H9 (cell line): ENCODE measurements at regions not wholly inside any gene's neighbourhood (a gene's known extent, or its start where the extent isn't known, plus 50 kb on each side); places are given as distances from the start of the nearest gene placed in this dataset.

Experiments
- DNase-seq: peaks from one replicate; pipeline ENCODE4 v3.0.0-alpha.2; 2017
- H2AFZ ChIP-seq: one replicate; pipeline ENCODE4 v1.6.1; 2013; ENCODE audit warnings: mild to moderate bottlenecking, low read length, control low read depth, moderate library complexity
- H2AK5ac ChIP-seq: 2 replicates; pipeline ENCODE4 v1.6.1; 2013; ENCODE audit warnings: low read length, control low read depth, mixed read lengths; ENCODE audit not compliant: insufficient read length
- H2BK120ac ChIP-seq: one replicate; pipeline ENCODE4 v1.6.1; 2013; ENCODE audit warnings: low read depth, mild to moderate bottlenecking, low read length, control low read depth, inconsistent platforms; ENCODE audit not compliant: poor library complexity, severe bottlenecking
- H2BK12ac ChIP-seq: 2 replicates; pipeline ENCODE4 v1.6.1; 2013; ENCODE audit warnings: low read length, control low read depth, mixed read lengths, low read depth; ENCODE audit not compliant: insufficient read length
- H2BK15ac ChIP-seq: 2 replicates; pipeline ENCODE4 v1.6.1; 2013; ENCODE audit warnings: low read depth, low read length, control low read depth
- H2BK20ac ChIP-seq: one replicate; pipeline ENCODE4 v1.6.1; 2013; ENCODE audit warnings: low read depth, mild to moderate bottlenecking, low read length, control low read depth, inconsistent platforms; ENCODE audit not compliant: poor library complexity, severe bottlenecking
- H2BK5ac ChIP-seq: 2 replicates; pipeline ENCODE4 v1.6.1; 2013; ENCODE audit warnings: low read length, control low read depth, mixed read lengths; ENCODE audit not compliant: insufficient read length
- H3K14ac ChIP-seq: 2 replicates; pipeline ENCODE4 v1.6.1; 2013; ENCODE audit warnings: low read length, control low read depth; ENCODE audit not compliant: insufficient read depth
- H3K18ac ChIP-seq: 2 replicates; pipeline ENCODE4 v1.6.1; 2013; ENCODE audit warnings: low read depth, mild to moderate bottlenecking, mixed read lengths, low read length, control low read depth; ENCODE audit not compliant: insufficient read length
- H3K23ac ChIP-seq: 2 replicates; pipeline ENCODE4 v1.6.1; 2013; ENCODE audit warnings: low read length, control low read depth, mixed read lengths, low read depth; ENCODE audit not compliant: insufficient read length
- H3K23me2 ChIP-seq: 2 replicates; pipeline ENCODE4 v1.6.1; 2013; ENCODE audit warnings: low read depth, mild to moderate bottlenecking, mixed read lengths, low read length, control low read depth; ENCODE audit not compliant: insufficient read length, poor library complexity, severe bottlenecking
- H3K27ac ChIP-seq: 2 replicates; pipeline ENCODE4 v1.5.1; 2013; ENCODE audit warnings: low read length, control low read depth, mixed read lengths, low read depth; ENCODE audit not compliant: insufficient read length
- H3K27me3 ChIP-seq: 2 replicates; pipeline ENCODE4 v1.6.1; 2013; ENCODE audit warnings: low read length, control low read depth, inconsistent platforms; ENCODE audit not compliant: insufficient read depth
- H3K4ac ChIP-seq: 2 replicates; pipeline ENCODE4 v1.6.1; 2013; ENCODE audit warnings: low read depth, mild to moderate bottlenecking, control low read depth, inconsistent platforms, low read length, moderate library complexity
- H3K4me1 ChIP-seq: 2 replicates; pipeline ENCODE4 v1.6.1; 2013; ENCODE audit warnings: low read length, control low read depth, inconsistent platforms; ENCODE audit not compliant: insufficient read depth
- H3K4me2 ChIP-seq: 2 replicates; pipeline ENCODE4 v1.6.1; 2013; ENCODE audit warnings: low read length, control low read depth, mixed read lengths; ENCODE audit not compliant: insufficient read length, insufficient read depth
- H3K56ac ChIP-seq: 2 replicates; pipeline ENCODE4 v1.6.1; 2013; ENCODE audit warnings: low read depth, mild to moderate bottlenecking, mixed read lengths, low read length, control low read depth; ENCODE audit not compliant: insufficient read length
- H3K79me1 ChIP-seq: 2 replicates; pipeline ENCODE4 v1.6.1; 2013; ENCODE audit warnings: low read depth, mild to moderate bottlenecking, moderate library complexity, low read length, control low read depth, inconsistent platforms; ENCODE audit not compliant: insufficient read depth, poor library complexity, severe bottlenecking
- H3K79me2 ChIP-seq: 2 replicates; pipeline ENCODE4 v1.6.1; 2013; ENCODE audit warnings: low read length, control low read depth, inconsistent platforms; ENCODE audit not compliant: insufficient read depth
- H3K9ac ChIP-seq: 2 replicates; pipeline ENCODE4 v1.6.1; 2013; ENCODE audit warnings: low read length, control low read depth, mixed read lengths; ENCODE audit not compliant: insufficient read length; ENCODE audit errors: extremely low read depth
- H3K9me3 ChIP-seq: one replicate; pipeline ENCODE4 v1.6.1; 2013; ENCODE audit warnings: low read depth, low read length, inconsistent platforms; ENCODE audit not compliant: control insufficient read depth
- H3T11ph ChIP-seq: one replicate; pipeline ENCODE4 v1.6.1; 2013; ENCODE audit warnings: mild to moderate bottlenecking, low read length, control low read depth, inconsistent platforms
- H4K20me1 ChIP-seq: one replicate; pipeline ENCODE4 v1.6.1; 2013; ENCODE audit not compliant: control insufficient read depth, insufficient read length, insufficient read depth
- H4K5ac ChIP-seq: 2 replicates; pipeline ENCODE4 v1.6.1; 2013; ENCODE audit warnings: low read depth, mild to moderate bottlenecking, mixed read lengths, low read length, control low read depth; ENCODE audit not compliant: insufficient read length
- H4K8ac ChIP-seq: replicated peaks from 2 replicates; pipeline ENCODE4 v1.6.1; 2013; ENCODE audit warnings: low read length, control low read depth, mixed read lengths, low read depth; ENCODE audit not compliant: insufficient read length
- H4K91ac ChIP-seq: 2 replicates; pipeline ENCODE4 v1.6.1; 2013; ENCODE audit warnings: low read depth, mild to moderate bottlenecking, moderate library complexity, mixed read lengths, low read length, control low read depth; ENCODE audit not compliant: insufficient read length
- H3K27ac Mint-ChIP-seq, 3 experiments: 2 replicates in 2 of 3; 3 replicates in 1 of 3; pipeline ENCODE4 v1.8.0; 2020 to 2021; ENCODE audit warnings: mixed read lengths in 3 of 3, mild to moderate bottlenecking in 1 of 3, moderate library complexity in 1 of 3
- H3K27me3 Mint-ChIP-seq: 2 replicates; pipeline ENCODE4 v1.8.0; 2021; ENCODE audit warnings: low read depth, mild to moderate bottlenecking, moderate library complexity, mixed read lengths
- H3K36me3 Mint-ChIP-seq, 3 experiments: 2 replicates in 2 of 3; 3 replicates in 1 of 3; pipeline ENCODE4 v1.8.0; 2020 to 2021; ENCODE audit warnings: low read depth in 3 of 3, mixed read lengths in 3 of 3; ENCODE audit not compliant: insufficient read depth in 1 of 3
- H3K4me1 Mint-ChIP-seq, 2 experiments: 2 replicates each; pipeline ENCODE4 v1.8.0; 2020; ENCODE audit warnings: mixed read lengths in 2 of 2
- H3K4me3 Mint-ChIP-seq, 2 experiments: 2 replicates in 1 of 2; 3 replicates in 1 of 2; pipeline ENCODE4 v1.8.0; 2020 to 2021; ENCODE audit warnings: mild to moderate bottlenecking in 2 of 2, mixed read lengths in 2 of 2, moderate library complexity in 1 of 2
- H3K9me3 Mint-ChIP-seq, 2 experiments: 2 replicates in 1 of 2; 3 replicates in 1 of 2; pipeline ENCODE4 v1.8.0; 2020; ENCODE audit warnings: mild to moderate bottlenecking in 2 of 2, mixed read lengths in 2 of 2, moderate library complexity in 1 of 2
- CTCF ChIP-seq: fragments of 200-600 bp; sonication (generic); conservative IDR thresholded peaks from 3 replicates; pipeline ENCODE4 v1.8.0; 2021; ENCODE audit warnings: antibody characterized with exemption, mild to moderate bottlenecking
- WGBS: extraction: QIAGEN DNeasy Blood & Tissue Kit; methylation state at CpG from one replicate; pipeline ENCODE4 v1.1.7; 2013; ENCODE audit warnings: missing lambda C conversion rate, low lambda C conversion rate, mixed read lengths; ENCODE audit not compliant: insufficient read length; ENCODE audit errors: extremely low coverage; 5-methylcytosine and 5-hydroxymethylcytosine counted together

DNA sequence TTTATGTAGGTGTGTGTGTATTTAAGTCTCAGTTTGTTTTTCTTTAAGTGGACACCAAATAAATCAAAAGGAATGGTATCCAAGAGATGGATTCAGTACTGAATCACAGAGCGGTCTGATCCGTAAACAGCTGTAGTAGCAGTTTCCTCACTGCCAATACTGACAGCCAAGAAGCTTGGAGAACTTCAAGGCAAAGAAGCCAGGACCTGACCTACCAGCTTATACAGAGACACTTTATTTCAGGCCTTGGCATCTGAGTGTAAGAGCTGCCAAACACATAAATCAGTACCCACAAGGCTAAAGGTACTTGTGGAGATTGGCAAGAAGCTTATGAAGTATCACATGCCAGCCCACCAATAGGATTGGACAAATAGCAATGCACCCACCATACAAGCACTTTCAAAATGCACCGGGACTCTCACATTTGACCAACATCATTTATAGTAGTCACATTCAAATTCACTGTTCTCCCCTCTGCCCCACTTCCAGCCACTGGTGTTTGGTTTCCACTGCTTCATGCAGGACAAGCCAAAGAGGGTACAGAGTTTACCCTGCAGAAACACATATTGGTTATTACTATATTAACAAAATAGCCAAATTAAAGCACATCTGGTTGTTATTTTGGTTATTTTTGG, 357.9 kb downstream of the KLF12 start:
- H3K9me3 ChIP-seq, result no peaks in the 10 kb centered on the region
- no peaks in the 10 kb centered on the region for H3K4me1 Mint-ChIP-seq
- H3K4me3 Mint-ChIP-seq, result no peak overlapping the region
- H2BK5ac ChIP-seq, result no peak overlapping the region
- peaks cover 0 to 2% (median 0%) of the 10 kb centered on the region in 3 experiments; a peak in 3 of 7 replicates for H3K36me3 Mint-ChIP-seq
- no peak overlapping the region for H3K23ac ChIP-seq
- H3K4me1 ChIP-seq, result no peaks in the 10 kb centered on the region
- no peak for DNase-seq
- H2BK12ac ChIP-seq, result no peak overlapping the region
- H2AFZ ChIP-seq, result no peak overlapping the region
- no peaks in the 10 kb centered on the region for H3K79me2 ChIP-seq
- H4K5ac ChIP-seq, result no peak overlapping the region
- no peaks in the 10 kb centered on the region for H3K27me3 ChIP-seq
- no peak overlapping the region for H3K4ac ChIP-seq
- no peak overlapping the region for H3K9ac ChIP-seq
- H3K4me2 ChIP-seq, result no peak overlapping the region
- no peak overlapping the region for H2BK15ac ChIP-seq
- no peak overlapping the region for H2AK5ac ChIP-seq
- H4K91ac ChIP-seq, result no peak overlapping the region
- no peak overlapping the region for H3K18ac ChIP-seq
- no peaks in the 10 kb centered on the region for H3K79me1 ChIP-seq
- H2BK120ac ChIP-seq, result no peak overlapping the region
- no peak overlapping the region for H3K56ac ChIP-seq
- no peak overlapping the region for H3T11ph ChIP-seq
- no peaks in the 10 kb centered on the region for H3K23me2 ChIP-seq
- H4K8ac ChIP-seq, result no peak overlapping the region
- H4K20me1 ChIP-seq, result no peaks in the 10 kb centered on the region
- H3K27ac ChIP-seq, result no peak overlapping the region
- WGBS, result no CpG with 5 or more reads among the region's 3 CpGs
- H2BK20ac ChIP-seq, result no peak overlapping the region
- TF ChIP-seq CTCF, result no peak
- no peaks in the 10 kb centered on the region; a peak in 1 of 5 replicates for H3K9me3 Mint-ChIP-seq
- no peaks in the 10 kb centered on the region for H3K27me3 Mint-ChIP-seq
- H3K14ac ChIP-seq, result no peak overlapping the region
- H3K27ac Mint-ChIP-seq, result no peak overlapping the region
